Vagina (tissue), 2 donors: ENCODE measurements at regions not wholly inside any gene's neighbourhood (a gene's known extent, or its start where the extent isn't known, plus 50 kb on each side); places are given as distances from the start of the nearest gene placed in this dataset.

ENCODE experiments used
- CTCF ChIP-seq, 3 experiments: fragments of 450-650 bp in 2 of 3; fragments of 200-600 bp in 1 of 3; sonication (generic) in 1 of 3; IDR thresholded peaks; one replicate each; pipeline ENCODE4 v1.5.1; 2017 to 2019; ENCODE audit warnings: antibody characterized with exemption in 3 of 3, mild to moderate bottlenecking in 2 of 3, moderate library complexity in 2 of 3
- POLR2A ChIP-seq, 2 donors: fragments of 450-650 bp; IDR thresholded peaks; one replicate each; pipeline ENCODE4 v1.6.1; 2017; ENCODE audit warnings: antibody characterized with exemption in 2 of 2, mild to moderate bottlenecking in 2 of 2, moderate library complexity in 2 of 2
- POLR2AphosphoS5 ChIP-seq, 2 donors: sonication (generic); formaldehyde crosslinking; IDR thresholded peaks; one replicate each; pipeline ENCODE4 v1.9.0; 2017; ENCODE audit warnings: antibody characterized with exemption in 2 of 2, mild to moderate bottlenecking in 2 of 2, low read depth in 1 of 2; ENCODE audit not compliant: insufficient read depth in 1 of 2

GRCh38 chr1:5509664-5510452 is 482.4 kb downstream of the NPHP4 start:
- TF ChIP-seq CTCF (IDR thresholded peaks at IDR 0.05) (peak; percentile 77 to 95 (median 83)), POLR2A (IDR thresholded peaks at IDR 0.05) (no peak), POLR2AphosphoS5 (IDR thresholded peaks at IDR 0.05; ENCODE audit: insufficient read depth in 1 of 2, low read depth in 1 of 2) (no peak)
